Heart right ventricle (tissue), 16 donors: ENCODE measurements at regions not wholly inside any gene's neighbourhood (a gene's known extent, or its start where the extent isn't known, plus 50 kb on each side); places are given as distances from the start of the nearest gene placed in this dataset.

Experiments
- ATAC-seq, 8 donors: fragments of 200-7000 bp; cut with Tn5 transposase; one replicate each; pipeline ENCODE4 v1.9.1; 2020; ENCODE audit warnings: mild to moderate bottlenecking in 8 of 8, moderate library complexity in 8 of 8, moderate number of reproducible peaks in 1 of 8
- DNase-seq, 2 donors: peaks; one replicate each; pipeline ENCODE4 v3.0.0-alpha.2; 2020
- H3K27ac ChIP-seq, 10 donors: fragments of 200-600 bp; sonication (generic) in 2 of 10; one replicate each; pipeline versions ENCODE4 v1.5.0 to v1.8.0; 2020 to 2022; ENCODE audit warnings: mild to moderate bottlenecking in 3 of 10
- H3K27me3 ChIP-seq, 7 donors: fragments of 200-600 bp; one replicate each; pipeline ENCODE4 v1.8.0; 2021 to 2022; ENCODE audit warnings: mild to moderate bottlenecking in 2 of 7
- H3K36me3 ChIP-seq, 9 donors: fragments of 200-600 bp; sonication (generic) in 1 of 9; one replicate each; pipeline versions ENCODE4 v1.5.0 to v1.8.0; 2020 to 2022; ENCODE audit warnings: mild to moderate bottlenecking in 2 of 9
- H3K4me1 ChIP-seq, 9 donors: fragments of 200-600 bp; sonication (generic) in 1 of 9; one replicate each; pipeline versions ENCODE4 v1.5.0 to v1.8.0; 2020 to 2022; ENCODE audit warnings: mild to moderate bottlenecking in 4 of 9
- H3K4me3 ChIP-seq, 10 donors: fragments of 200-600 bp; sonication (generic) in 2 of 10; one replicate each; pipeline versions ENCODE4 v1.5.0 to v1.8.0; 2020 to 2022; ENCODE audit warnings: mild to moderate bottlenecking in 7 of 10, moderate library complexity in 2 of 10
- H3K9me3 ChIP-seq, 11 donors: fragments of 200-600 bp in 10 of 11; sonication (generic) in 2 of 11; one replicate each; pipeline versions ENCODE4 v1.5.0 to v1.8.0; 2013 to 2022; ENCODE audit warnings: mild to moderate bottlenecking in 2 of 11, control low read depth in 1 of 11, moderate library complexity in 1 of 11
- WGBS, 2 donors: extraction: QIAGEN DNeasy Blood & Tissue Kit; methylation state at CpG; one replicate each; pipeline ENCODE4 v1.1.7; 2013; ENCODE audit warnings: inconsistent platforms in 1 of 2; 5-methylcytosine and 5-hydroxymethylcytosine counted together
- intact Hi-C, 10 donors: fragments of 100-400 bp; cut with DNase I; formaldehyde crosslinking; loops; one replicate each; pipeline versions ENCODE4 v1.11.1 to v1.14.2; 2022
- TF ChIP-seq, protein P1 (sequence below), 9 donors: fragments of 200-600 bp; sonication (generic) in 2 of 9; IDR thresholded peaks; one replicate each; pipeline versions ENCODE4 v1.5.0 to v1.8.0; 2021 to 2022; ENCODE audit warnings: antibody characterized with exemption in 9 of 9, mild to moderate bottlenecking in 5 of 9, moderate library complexity in 1 of 9
- donor health status: Arrhythmogenic right ventricular cardiomyopathy.
- donor health status: ischemic (EF 13 %, LVEDD 7.1; RV severe dilation, severe dysfunction).
- donor health status: healthy with polysubstance abuse.
- donor health status: DM: no; HTN: yes; CAD: no.
- donor health status: DM: no; HTN: no; CAD: no.
- donor health status: ischemic (EF 25% LVEDD 6.9; RV normal size, moderate dysfunction).
- donor health status: ischemic (EF 25% LVEDD 5.7; RV mildly dilated, moderate dysfunction).
- donor health status: healthy.
- donor health status: DM: yes; HTN: yes; CAD: no.
- donor health status: Ischemic cardiomyopathy.
- donor health status: ischemic (EF 35%, LVEDD 5.7; RV mildly dilated, moderate dysfunction).
- donor health status: nonischemic (EF 11% LVEDD 7.7; RV severe dilation, severe dysfunction).
- donor health status: DM: yes; HTN: yes; CAD: no.
- donor health status: PGD.
- donor health status: ischemic (EF 29% LVEDD 5.4; RV normal size, mild dysfunction).
- donor health status: nonischemic (EF 23%, LVEDD 6.1; RV moderate dilation, normal function).

DNA sequence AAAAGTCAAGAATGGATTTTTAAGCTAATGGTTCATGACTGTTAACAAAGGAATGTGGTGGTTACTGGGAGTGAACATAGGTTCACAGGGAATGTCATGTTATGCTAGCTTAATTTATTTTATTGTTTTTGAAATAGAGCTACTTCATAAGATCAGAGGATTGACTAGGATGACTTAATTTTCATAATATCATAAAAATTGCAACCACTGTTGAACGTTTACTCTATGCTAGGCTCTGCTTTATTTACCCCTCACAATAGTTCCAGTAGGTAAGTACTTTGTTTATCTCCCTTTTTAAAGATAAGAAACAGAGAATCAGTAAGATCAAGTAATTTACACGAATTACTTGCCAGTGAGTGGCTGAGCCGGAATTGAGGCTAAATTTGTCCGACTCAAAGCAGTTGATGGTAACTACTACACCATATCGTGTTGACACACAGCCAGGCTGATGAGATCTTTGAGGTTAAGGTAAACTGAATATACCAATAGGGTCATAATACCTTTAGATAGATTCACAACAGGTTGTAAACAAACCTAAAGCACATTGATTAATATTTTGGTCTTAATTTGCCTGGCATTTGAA, 194.6 kb upstream of the CITED2 start:
- DNase-seq (no peak), ATAC-seq (no peak)
- Histone ChIP-seq H3K27ac (no peak overlapping the region), H3K9me3 (no peaks in the 10 kb centered on the region), H3K36me3 (no peaks in the 10 kb centered on the region), H3K4me3 (no peak overlapping the region), H3K27me3 (no peaks in the 10 kb centered on the region), H3K4me1 (peaks cover 0 to 24% (median 3%) of the 10 kb centered on the region in 9 donors)
- TF ChIP-seq, protein P1, sequence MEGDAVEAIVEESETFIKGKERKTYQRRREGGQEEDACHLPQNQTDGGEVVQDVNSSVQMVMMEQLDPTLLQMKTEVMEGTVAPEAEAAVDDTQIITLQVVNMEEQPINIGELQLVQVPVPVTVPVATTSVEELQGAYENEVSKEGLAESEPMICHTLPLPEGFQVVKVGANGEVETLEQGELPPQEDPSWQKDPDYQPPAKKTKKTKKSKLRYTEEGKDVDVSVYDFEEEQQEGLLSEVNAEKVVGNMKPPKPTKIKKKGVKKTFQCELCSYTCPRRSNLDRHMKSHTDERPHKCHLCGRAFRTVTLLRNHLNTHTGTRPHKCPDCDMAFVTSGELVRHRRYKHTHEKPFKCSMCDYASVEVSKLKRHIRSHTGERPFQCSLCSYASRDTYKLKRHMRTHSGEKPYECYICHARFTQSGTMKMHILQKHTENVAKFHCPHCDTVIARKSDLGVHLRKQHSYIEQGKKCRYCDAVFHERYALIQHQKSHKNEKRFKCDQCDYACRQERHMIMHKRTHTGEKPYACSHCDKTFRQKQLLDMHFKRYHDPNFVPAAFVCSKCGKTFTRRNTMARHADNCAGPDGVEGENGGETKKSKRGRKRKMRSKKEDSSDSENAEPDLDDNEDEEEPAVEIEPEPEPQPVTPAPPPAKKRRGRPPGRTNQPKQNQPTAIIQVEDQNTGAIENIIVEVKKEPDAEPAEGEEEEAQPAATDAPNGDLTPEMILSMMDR (IDR thresholded peaks at IDR 0.05), result no peak
- intact Hi-C loops, result no loop called here
- WGBS, 2 donors, result 70 to 76% methylated on average over 5 of the region's 5 CpGs

DNA sequence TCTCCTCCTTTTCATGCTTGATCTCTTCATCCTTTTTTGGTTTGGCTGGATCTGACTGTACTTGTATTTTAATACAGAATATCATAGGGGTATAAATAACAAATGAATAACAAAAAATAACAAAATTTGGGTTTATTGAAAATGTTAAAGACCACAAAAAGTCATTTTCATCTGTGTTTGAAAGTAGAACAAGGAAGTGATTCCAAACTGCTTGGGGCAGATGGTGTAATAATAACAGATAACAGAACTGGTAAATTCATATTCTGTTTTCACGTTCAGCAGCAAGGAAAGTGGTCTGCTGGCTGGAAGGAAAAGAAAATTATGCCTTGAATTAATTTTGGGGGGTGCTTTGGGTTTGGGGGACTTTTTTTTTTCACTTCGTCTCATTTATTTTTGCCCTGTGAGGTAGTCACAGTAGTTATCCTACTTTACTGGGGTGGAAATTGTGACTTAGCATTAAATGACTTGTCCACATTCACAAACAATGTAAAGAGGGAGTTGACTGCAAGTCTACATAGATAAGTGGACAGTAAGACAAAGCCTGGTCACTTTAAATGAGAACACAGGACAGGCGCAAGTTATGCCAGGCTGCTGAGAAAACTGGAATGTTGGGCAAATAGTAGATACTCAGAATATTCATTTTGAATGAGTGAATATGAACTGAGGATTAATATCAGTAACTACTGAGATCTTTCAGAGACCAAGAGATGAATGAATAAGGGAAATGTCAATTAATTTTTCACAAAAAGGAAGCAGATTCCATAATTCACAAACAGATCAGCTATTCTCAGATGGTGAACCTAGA, 193.9 kb upstream of the CITED2 start:
- DNase-seq (no peak), ATAC-seq (no peak)
- H3K27me3 ChIP-seq, result no peaks in the 10 kb centered on the region
- H3K27ac ChIP-seq, result no peak overlapping the region
- H3K36me3 ChIP-seq, result no peaks in the 10 kb centered on the region
- no peaks in the 10 kb centered on the region for H3K9me3 ChIP-seq
- H3K4me1 ChIP-seq, result peaks cover 0 to 24% (median 3%) of the 10 kb centered on the region in 9 donors
- intact Hi-C loops, result no loop called here
- TF ChIP-seq, protein P1 (IDR thresholded peaks at IDR 0.05), result no peak
- WGBS, 2 donors, result 80 to 85% methylated on average over 3 of the region's 3 CpGs
- H3K4me3 ChIP-seq, result no peak overlapping the region

DNA sequence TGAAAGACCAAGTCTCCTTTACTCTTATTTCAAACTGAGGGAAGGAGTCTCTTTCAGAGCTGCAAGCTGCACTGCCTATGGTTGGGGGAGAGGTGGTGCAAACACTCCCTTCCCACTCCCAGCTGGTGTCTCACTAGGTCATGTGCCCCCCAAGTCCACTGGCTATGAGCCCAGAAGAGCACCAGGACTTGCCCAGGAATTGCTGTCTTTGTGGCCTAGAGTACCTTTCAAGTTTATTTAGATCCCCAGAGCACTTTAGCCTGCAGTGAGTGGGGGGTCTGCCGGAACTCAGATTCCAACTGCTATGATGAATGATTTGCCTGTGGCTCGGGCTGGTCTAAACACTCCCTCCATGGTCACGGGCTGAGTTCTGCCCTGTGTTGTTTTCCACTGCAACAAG, 192.6 kb upstream of the CITED2 start:
- WGBS, 2 donors, result 87 to 90% methylated on average over 3 of the region's 3 CpGs
- Histone ChIP-seq H3K4me3 (no peak overlapping the region), H3K4me1 (peaks cover 0 to 24% (median 3%) of the 10 kb centered on the region in 9 donors), H3K9me3 (no peaks in the 10 kb centered on the region), H3K27ac (no peak overlapping the region), H3K36me3 (no peaks in the 10 kb centered on the region), H3K27me3 (no peaks in the 10 kb centered on the region)
- ATAC-seq (peak in 1 of 8 donors; percentile 30), DNase-seq (no peak)
- intact Hi-C loops, result no loop called here
- TF ChIP-seq, protein P1 (IDR thresholded peaks at IDR 0.05), result no peak

- 0 to 57% methylated on average over 1 of the region's 1 CpG for WGBS, 2 donors
- TF ChIP-seq, protein P1 (IDR thresholded peaks at IDR 0.05), result no peak
- H3K27me3 ChIP-seq, result no peaks in the 10 kb centered on the region
- DNase-seq (no peak), ATAC-seq (no peak)
- intact Hi-C loops, result no loop called here
- no peaks in the 10 kb centered on the region for H3K36me3 ChIP-seq
- H3K4me1 ChIP-seq, result peaks cover 0 to 24% (median 3%) of the 10 kb centered on the region in 9 donors
- no peak overlapping the region for H3K27ac ChIP-seq
- no peak overlapping the region for H3K4me3 ChIP-seq
- H3K9me3 ChIP-seq, result peaks cover 0 to 7% (median 0%) of the 10 kb centered on the region in 11 donors
Measured at GRCh38 chr6:139565591-139565990, 191.1 kb upstream of the CITED2 start.
